Stimulated activated CD8-positive, alpha-beta memory T cell treated with anti-CD3 and anti-CD28 coated beads, Interleukin-7, amount 100 ng/mL, for 24 hours (primary cell): ENCODE measurements at regions not wholly inside any gene's neighbourhood (a gene's known extent, or its start where the extent isn't known, plus 50 kb on each side); places are given as distances from the start of the nearest gene placed in this dataset.
"Not testable (repeated sequence)": the region's sequence is repeated elsewhere in the genome, so short reads cannot be mapped to it uniquely, and the experiment has no call there.

Source experiments
- DNase-seq: peaks from one replicate; pipeline ENCODE4 v3.0.0-alpha.2; 2020; ENCODE audit warnings: low read depth

DNA sequence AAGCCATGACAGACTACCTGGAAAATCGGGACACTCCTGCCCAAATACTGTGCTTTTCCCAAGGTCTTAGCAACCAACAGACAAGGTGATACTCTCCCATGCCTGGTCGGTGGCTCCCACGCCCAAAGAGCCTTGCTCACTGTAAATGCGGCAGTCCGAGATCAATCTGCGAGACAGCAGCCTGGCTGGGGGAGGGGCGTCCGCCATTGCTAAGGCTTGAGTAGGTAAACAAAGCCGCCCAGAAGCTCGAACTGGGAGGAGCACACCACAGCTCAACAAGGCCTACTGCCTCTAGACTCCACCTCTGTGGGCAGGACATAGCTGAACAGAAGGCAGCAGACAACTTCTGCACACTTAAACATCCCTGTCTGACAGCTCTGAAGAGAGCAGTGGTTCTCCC is 272.1 kb upstream of the CCNG1 start:
- no peak for DNase-seq

DNA sequence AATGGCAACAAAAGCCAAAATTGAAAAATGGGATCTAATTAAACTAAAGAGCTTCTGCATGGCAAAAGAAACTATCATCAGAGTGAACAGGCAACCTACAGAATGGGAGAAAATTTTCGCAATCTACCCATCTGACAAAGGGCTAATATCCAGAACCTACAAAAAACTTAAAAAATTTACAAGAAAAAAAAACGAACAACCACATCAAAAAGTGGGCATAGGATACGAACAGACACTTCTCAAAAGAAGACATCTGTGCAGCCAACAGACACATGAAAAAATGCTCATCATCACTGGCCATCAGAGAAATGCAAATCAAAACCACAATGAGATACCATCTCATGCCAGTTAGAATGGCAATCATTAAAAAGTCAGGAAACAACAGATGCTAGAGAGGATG is 267.2 kb upstream of the CCNG1 start:
- not testable (repeated sequence) for DNase-seq

DNA sequence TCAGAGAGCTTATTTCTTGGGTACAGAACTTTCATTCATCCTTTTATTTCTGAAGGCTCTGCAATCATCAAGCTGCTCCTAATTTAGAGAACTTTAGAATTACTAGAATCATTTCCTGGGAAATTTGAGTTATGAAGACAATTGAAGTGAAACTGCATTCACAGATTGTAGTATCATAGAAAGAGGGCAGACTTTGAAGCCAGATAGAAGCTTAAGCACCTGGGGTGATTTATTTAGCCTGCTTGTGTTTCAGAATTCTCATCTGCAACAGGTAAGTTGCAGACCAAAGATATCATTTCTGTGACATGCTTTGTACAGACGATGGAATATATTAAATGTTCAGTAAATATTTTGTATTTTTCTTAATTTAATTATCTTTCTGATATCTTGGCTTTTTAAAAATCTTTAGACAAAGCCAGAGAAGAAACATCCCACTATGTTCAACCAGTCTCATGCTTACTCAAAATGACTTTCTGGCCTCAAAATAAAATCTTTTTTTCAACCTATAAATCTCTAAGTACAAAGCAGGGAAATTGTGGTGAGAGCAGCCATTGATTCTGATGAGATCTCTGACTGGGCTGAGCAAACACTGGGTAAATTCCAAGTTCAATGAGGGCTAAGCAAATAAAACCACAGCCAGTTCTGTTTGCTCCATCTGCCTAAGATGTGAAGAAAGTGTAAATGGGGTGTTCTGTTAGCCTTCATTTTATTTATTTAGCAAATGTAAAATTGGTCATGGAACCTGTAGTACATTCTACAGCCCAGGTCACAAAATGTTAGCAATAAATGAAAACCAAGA is 264.7 kb upstream of the CCNG1 start:
- no peak for DNase-seq

DNA sequence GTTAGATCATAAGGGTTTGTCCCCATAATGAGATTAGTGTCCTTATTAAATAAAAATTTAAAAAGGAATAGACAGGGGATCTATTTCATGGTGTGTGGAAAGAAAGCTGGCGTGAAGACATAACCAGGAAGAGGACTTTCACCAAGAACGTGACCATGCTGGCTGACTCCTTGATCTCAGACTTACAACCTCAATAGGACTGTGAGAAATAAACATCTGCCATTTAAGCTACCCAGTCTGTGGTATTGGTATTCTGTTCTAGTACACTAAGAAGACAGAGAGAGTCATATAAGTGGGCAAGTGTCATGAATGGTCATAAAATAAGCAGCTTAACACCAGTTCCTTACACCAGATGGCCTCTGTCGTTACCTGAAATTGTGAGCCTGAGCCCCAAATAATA is 259.4 kb upstream of the CCNG1 start:
- DNase-seq: no peak

DNA sequence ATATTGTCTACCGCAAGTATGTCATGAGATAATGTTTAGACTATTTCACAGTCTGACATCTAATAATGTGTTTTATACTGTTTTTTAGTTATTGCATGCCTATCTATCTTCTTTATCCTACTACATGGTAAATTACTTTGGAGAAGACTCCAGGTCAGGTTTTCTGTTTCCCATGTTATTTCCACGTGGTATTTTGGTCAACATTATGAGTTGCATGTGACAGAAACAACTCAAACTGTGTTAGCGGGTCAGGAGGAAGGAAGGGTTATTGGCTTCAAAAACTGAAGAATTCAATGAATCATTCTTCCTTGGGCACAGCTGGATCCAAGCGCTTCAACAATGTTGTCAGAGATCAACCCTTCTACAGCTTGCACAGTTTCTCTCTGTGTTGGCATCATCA is 252.1 kb upstream of the CCNG1 start:
- DNase-seq: no peak

DNA sequence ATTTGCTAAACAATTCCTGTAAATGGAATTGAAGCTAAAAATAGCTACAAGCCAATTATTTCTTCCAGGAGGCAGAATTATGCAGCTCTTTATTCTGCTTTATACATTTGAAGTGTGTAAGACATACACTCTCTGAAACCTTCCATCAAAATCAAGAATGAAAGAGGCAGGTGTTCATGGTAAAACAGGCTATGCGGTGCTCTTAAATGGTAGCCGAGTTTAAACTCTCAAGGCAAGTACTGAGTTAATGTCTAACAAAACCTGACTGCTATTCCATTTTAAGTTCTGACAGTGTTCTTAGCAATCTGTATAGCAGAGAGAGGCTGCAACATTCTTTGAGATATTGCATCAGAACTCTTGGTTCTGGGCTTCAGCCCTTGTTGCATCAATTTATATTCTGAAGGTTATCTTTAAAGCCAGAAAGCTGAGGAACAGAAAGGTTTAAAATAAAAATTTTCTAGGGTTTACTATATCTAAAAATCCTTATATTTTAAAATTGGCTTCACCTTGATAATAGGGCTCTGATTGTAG is 248.3 kb upstream of the CCNG1 start:
- DNase-seq: no peak

DNA sequence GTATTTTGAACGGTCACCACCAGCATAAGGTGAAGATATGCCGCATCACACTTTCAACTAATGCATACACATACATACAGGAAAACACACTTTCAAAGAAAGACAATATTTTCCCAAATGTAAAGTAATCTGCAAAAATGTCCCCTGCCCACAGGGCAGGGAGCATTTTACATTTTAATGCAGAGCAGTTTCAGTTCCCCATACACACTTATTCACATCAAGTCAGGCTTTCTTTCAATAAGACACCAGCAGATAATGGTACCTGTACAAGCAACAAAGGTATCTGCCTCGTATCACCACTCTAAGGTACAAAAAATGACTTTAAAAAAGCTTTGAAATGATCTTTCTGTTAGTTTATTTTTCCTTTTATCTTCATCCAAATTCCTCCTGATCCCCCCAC is 247.1 kb upstream of the CCNG1 start:
- DNase-seq: no peak

DNA sequence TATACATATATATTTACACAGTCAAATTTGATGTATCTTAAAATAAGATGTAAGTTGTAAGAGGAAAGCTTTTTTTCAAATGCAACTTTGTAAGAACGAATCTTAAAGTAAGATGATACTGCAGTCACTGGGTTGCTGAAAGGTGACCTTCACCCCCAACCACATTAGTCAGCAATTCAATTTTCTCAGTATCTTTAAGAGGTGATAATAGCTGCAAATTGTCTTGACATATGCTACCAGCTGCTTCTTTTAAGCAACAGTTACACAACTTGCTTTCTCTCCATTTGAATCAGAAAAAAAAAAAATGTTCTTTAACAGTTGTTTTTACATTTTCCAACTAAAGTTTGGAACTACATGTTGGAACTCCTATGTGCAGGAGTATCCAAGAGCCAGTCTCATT is 246.6 kb upstream of the CCNG1 start:
- no peak for DNase-seq

DNA sequence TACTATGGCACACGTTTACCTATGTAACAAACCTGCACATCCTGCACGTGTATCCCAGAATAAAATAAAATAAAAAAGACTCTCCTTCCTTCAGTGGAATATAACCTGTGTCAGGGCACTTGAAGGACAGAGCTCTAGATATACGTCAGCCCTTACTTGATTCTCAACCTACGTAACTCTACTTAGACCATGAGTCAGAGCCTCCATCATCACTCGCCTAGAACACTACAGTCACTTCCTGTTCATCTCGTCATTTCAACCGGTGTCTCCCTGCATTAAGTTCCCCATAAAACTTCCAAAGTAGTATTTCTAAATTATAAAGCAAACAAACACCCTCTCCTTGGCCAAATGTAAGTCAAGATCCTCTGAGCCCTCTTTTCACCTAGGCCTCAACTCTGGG is 243.5 kb upstream of the CCNG1 start:
- no peak for DNase-seq

DNA sequence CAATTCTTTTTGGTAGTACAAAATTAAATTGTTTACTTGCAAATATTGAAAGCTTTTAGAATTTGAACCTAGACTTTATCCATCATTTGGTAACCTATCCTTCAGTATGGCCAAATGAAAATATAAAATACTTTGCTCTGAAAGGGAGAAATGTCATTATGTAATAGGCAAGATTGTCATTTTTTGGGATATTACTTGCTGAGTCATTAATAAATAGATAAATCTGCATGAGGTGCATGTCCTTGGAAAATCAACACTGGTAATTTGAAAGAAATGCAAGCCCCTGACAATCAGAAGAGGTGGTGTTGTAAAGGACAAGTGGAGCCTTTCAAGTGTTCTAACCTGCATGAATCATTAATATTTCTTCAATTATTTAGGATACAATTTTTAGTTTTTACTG is 231.8 kb upstream of the CCNG1 start:
- no peak for DNase-seq

DNA sequence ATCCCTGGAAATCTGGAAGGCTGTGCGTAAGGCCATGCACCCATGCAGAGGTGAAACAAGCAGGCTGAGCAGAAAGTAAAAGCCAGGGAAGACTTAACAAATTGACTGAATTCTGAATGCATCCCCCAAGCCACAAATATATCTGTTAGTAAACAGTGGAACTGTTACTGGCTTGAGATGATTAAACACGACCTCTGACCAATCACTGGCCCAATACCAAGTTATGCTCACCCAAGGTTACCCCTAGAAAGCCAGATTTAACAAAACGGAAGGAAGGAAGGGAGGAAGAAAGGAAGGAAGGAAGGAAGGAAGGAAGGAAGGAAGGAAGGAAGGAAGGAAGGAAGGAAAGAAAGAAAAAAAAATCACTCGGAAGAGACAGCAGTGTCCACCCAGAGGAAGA is 215.8 kb upstream of the CCNG1 start:
- DNase-seq: no peak

DNA sequence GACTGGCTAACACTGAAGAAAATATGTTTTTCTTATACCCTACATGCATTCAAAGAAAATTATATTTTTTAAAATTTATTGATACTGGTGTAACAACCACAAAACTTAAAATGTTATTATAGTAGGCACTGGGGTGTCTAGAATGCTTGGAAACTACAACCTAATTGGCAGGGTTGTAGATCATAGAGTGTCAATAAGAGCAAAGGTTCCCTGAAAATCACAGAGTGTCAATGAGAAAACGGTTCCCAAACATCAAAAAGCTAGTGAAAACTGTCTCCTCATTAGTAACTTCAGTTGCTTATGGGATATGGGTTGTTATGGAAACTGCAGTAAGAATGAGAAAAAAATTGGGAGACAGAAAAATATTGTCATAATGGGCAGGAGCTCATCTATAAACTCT is 214.4 kb upstream of the CCNG1 start:
- no peak for DNase-seq

DNA sequence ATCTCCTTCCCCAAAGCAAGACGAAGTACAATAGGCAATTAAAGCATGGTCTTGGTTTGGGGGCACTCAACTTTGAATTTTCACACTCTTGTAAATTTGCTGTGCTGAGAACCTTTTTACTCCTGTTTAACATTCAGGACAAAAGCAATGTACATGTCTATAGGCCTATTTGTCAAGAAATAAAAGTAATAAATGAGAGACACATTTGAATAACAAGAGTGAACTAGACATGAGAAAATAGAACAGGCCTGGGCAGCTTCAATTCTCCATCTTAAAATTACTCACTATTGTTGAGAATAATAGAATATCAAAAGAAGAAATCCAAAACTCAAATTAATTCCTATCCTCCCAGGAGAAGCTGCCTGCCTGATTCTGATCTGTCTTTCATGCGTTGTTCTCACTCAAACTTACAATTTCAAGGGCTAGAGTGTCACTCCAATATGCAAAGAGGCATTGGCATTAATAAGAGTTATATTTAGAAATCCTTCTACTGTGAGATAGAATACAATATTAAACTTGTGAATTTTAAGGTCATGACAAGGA is 192.9 kb upstream of the CCNG1 start:
- DNase-seq: no peak

DNA sequence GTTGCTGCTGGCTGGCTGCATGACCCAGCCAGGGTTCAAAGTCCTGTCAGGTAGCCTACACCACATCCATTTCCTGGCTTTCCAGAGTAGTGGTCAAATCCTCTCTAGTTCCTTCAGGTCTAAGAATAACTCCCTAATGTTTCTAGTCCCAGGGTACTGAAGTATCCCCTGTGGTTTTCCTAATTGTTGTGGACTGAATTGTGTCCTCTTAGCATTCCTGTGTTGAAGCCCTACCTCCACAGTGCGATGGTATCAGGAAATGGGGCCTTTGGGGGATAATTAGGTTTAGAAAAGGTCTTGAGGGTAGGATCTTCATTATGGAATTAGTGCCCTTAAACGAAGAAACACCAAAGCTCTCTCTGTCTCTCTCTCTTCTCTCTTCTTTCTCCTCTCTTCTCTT is 191.8 kb upstream of the CCNG1 start:
- no peak for DNase-seq

DNA sequence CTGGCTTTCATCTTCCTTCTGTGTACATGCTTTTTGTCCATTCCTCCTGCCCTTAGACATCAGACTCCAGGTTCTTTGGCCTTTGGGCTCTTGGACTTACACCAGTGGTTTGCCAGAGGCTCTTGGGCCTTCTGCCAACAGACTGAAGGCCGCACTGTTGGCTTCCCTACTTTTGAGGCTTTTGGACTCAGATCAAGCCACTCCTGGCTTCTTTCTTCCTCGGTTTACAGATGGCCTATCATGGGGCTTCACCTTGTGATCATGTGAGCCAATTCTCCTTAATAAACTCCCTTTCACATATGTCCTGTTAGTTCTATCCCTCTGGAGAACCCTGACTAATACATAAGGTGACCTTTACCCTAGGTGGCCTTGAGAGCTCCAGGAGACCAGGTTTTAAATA is 189.1 kb upstream of the CCNG1 start:
- DNase-seq: no peak

DNA sequence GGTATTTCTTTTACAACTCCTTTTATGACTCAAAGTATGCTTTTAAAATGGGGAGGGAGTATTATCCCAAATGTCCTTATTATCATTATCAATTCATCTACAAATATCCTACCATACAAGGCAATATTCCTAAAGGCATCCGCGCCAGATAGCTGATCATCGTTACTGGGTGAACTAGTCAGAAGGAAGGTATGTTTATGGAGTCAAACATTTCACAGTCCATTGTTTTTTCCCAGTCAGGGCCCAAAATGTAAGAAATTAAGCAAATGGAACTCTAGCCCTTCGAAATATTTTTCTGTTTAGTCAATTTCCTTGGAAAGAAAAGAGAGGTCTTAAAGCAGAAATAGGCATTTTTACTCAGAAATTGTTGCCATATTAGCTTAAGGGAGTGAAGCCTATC is 188.5 kb upstream of the CCNG1 start:
- no peak for DNase-seq

DNA sequence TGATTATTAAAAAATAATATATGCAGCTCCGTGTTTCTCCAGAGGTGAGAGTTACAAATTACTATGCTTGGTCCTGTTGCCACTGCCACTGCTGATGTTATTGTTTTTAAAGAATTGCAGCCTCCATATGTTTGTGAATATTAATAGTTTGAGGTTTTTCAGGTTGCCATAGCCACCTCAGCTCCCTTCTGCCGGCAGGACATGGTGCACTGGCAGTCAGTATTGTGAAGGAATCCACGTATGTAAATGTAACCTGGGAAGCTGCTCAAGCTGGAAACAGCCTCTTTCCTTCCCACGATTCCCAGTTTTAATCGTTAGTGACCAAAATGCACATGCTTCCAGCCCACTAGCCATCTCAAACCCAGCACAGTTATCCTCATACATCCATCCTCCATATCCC is 184.4 kb upstream of the CCNG1 start:
- DNase-seq: no peak

DNA sequence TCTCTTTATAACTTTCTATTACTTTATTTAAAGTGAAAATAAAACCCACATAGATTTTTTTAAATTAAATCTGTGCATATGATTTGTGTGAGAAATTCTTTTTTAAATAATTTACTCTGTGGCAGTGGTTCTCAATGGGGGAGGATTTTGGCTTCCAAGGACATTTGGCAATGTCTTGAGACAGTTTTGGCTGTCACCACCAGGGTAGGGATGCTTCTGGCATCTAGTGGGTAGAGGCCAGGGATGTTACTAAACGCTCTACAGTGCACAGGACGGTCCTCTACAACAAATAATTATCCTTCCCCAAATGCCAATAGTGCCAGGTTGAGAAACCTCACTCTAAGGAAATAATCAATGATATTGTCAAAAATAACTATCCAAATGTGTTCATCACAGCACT is 177.9 kb upstream of the CCNG1 start:
- no peak for DNase-seq

DNA sequence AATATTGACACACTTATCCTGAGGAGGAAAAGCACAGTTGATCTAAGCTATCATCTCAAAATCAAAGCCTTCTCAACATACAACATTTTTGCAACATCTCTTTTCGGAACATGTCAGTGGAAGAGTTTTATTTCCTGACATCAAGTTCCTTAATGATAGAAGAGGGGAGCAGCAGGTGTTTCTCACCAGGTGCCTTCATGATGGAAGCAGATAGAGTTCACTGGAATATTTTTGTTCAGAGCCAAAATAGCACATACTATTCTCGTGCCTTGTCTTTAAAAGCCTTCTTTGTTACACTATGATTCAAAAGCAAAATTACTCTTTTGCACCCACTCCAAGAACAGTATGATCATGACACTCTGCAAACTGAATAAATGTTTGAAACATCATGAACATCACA is 176.9 kb upstream of the CCNG1 start:
- no peak for DNase-seq

DNA sequence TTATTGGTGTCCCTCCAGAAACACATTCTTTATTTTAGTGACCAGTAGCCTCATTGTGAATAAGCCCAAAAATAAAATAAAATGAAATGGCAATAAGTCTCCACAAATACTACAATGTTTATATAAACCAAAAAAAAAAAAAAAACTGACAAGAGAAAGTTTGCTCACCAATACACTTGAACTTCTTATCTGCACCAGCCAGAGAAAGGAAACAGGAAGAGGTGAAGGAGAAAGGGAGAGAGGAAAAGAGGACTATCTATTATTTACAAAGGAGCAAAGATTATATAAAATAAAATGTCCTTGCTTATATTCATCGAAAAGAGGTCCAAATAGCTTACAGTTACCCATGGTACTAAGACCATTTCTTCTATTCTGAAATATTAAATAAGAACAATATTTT is 176.4 kb upstream of the CCNG1 start:
- no peak for DNase-seq

DNA sequence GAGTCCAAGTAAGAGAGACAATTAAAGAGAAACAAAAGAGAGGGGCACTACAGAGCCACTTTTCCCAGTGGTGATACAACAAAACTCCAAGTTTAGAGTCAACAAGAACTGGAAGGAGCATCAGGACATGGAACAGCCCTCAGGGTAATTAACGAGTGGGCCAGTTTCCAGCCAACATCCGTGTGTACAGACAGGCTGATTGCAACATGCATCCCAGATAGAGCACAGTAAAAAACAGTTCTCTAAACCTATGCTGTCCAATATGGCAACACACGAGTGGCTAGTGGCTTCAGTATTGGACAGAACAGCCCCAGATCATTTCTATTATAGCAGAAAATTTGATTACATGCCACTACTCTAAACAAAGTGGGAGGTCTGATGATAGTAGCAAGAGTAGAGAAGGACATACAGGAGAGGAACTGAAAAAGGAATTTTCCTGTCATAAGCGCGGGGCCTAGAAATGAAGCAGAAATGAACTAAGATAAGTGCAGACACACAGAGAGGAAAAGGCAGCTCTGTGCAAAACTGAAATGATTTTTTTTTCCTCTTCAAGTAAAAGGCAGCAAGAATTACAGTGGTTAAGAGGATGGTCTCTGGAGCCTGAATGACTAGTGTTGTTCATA is 175.6 kb upstream of the CCNG1 start:
- no peak for DNase-seq

DNA sequence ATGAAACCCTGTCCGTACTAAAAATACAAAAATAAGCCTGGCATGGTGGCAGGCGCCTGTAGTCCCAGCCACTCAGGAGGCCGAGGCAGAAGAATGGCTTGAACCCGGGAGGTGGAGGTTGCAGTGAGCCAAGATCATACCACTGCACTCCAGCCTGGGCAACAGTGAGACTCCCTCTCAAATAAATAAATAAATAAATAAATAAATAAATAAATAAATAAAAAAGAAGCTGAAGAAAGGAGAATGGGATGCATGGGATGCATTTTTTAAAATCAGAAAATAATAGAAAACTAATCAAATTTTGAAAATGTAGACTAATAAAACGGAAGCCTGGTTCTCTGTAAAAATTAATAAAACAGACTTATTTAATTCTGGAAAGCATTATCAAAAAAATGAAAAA is 171.1 kb upstream of the CCNG1 start:
- DNase-seq: not testable (repeated sequence)

DNA sequence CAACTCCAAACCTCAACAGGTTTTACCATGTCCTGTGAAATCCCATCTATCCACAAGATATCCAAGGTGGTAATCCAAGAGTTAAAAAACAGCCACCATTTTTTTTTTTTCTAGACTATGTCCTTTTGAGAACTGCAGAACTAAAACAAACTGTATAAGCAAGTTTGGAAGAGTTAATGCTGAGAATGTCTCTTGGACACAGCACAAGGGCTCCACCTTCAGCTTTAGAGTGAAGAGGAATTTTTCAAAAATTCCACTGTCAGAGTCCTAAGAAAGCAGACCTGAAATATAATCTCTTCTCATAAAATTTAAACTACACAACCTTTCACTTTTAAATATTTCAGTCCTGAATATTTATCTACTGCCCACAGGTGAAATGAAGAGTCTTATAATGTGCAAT is 167.8 kb upstream of the CCNG1 start:
- DNase-seq: no peak

DNA sequence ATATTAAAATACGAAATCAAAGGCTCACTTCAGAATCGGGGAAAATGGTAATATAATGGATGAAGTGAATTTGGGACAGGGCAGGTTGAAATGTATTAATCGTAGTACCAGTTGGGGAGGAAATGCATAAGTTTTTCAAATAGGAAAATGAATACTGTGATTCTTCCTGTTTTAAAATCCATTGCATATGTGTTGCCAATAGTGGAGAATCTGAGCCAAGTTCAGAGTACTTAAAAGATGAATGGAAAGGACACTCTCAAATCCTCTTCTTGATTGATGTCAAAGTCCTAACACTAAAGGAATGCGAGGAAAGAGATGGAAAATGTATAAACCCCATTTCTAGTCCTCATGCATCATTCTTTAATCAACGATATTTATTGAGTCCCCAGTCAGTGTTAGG is 160.9 kb upstream of the CCNG1 start:
- DNase-seq: no peak
